ENCODE measurements at regions not wholly inside any gene's neighbourhood (a gene's known extent, or its start where the extent isn't known, plus 50 kb on each side); places are given as distances from the start of the nearest gene placed in this dataset.
A peak's percentile ranks its signal among the peaks of the same experiment; 100 is the strongest.
"Not testable (repeated sequence)": the region's sequence is repeated elsewhere in the genome, so short reads cannot be mapped to it uniquely, and the experiment has no call there.

- no peak for DNase-seq (ENCODE audit: low read depth in 2 of 2)
These were observed 106.7 kb downstream of the RAP2B start for GRCh38 chr3:153268564-153269279.

GRCh38 chr3:153269730-153270129, 107.7 kb downstream of the RAP2B start:
- no peak for DNase-seq (ENCODE audit: low read depth in 2 of 2)

- no peak for DNase-seq (ENCODE audit: low read depth in 2 of 2)
These were observed 111.2 kb downstream of the RAP2B start for GRCh38 chr3:153273217-153273616.

GRCh38 chr3:153273767-153274435, 111.9 kb downstream of the RAP2B start:
- DNase-seq (ENCODE audit: low read depth in 2 of 2), result no peak

- DNase-seq (ENCODE audit: low read depth in 2 of 2), result no peak
These were observed 112.5 kb downstream of the RAP2B start for GRCh38 chr3:153274561-153274960.

- DNase-seq (ENCODE audit: low read depth in 2 of 2), result no peak
These were observed 113.5 kb downstream of the RAP2B start for GRCh38 chr3:153275514-153275913.

- no peak for DNase-seq (ENCODE audit: low read depth in 2 of 2)
These were observed 115.0 kb downstream of the RAP2B start for GRCh38 chr3:153277029-153277428.

- DNase-seq (ENCODE audit: low read depth in 2 of 2), result not testable (repeated sequence)
These were observed 119.4 kb downstream of the RAP2B start for GRCh38 chr3:153281236-153281997.

- DNase-seq (ENCODE audit: low read depth in 2 of 2), result no peak
These were observed 120.3 kb downstream of the RAP2B start for GRCh38 chr3:153282355-153282754.

GRCh38 chr3:153284282-153284938, 122.4 kb downstream of the RAP2B start:
- peak in 1 of 2 donors; percentile 3 for DNase-seq (ENCODE audit: low read depth in 2 of 2)

- DNase-seq (ENCODE audit: low read depth in 2 of 2), result no peak
These were observed 123.2 kb downstream of the RAP2B start for GRCh38 chr3:153285194-153285641.

GRCh38 chr3:153285982-153286381, 124.0 kb downstream of the RAP2B start:
- DNase-seq (ENCODE audit: low read depth in 2 of 2), result no peak

GRCh38 chr3:153287017-153287416, 125.0 kb downstream of the RAP2B start:
- DNase-seq (ENCODE audit: low read depth in 2 of 2), result no peak

GRCh38 chr3:153289334-153289808, 127.3 kb downstream of the RAP2B start:
- DNase-seq (ENCODE audit: low read depth in 2 of 2), result no peak

GRCh38 chr3:153290268-153291015, 128.4 kb downstream of the RAP2B start:
- no peak for DNase-seq (ENCODE audit: low read depth in 2 of 2)

- DNase-seq (ENCODE audit: low read depth in 2 of 2), result no peak
These were observed 129.1 kb downstream of the RAP2B start for GRCh38 chr3:153291059-153291685.

GRCh38 chr3:153293265-153293664, 131.2 kb downstream of the RAP2B start:
- DNase-seq (ENCODE audit: low read depth in 2 of 2), result no peak

- DNase-seq (ENCODE audit: low read depth in 2 of 2), result no peak
These were observed 133.9 kb downstream of the RAP2B start for GRCh38 chr3:153295901-153296300.

- no peak for DNase-seq (ENCODE audit: low read depth in 2 of 2)
These were observed 143.2 kb downstream of the RAP2B start for GRCh38 chr3:153305189-153305588.

GRCh38 chr3:153311541-153311940, 149.5 kb downstream of the RAP2B start:
- no peak for DNase-seq (ENCODE audit: low read depth in 2 of 2)
